GM12878 (cell line): ENCODE measurements at regions not wholly inside any gene's neighbourhood (a gene's known extent, or its start where the extent isn't known, plus 50 kb on each side); places are given as distances from the start of the nearest gene placed in this dataset.

Experiments
- BHLHE40 ChIP-seq, 2 experiments: fragments of 450-650 bp in 1 of 2; IDR thresholded peaks; 2 replicates each; pipeline ENCODE4 v1.6.1; 2011 to 2017; ENCODE audit warnings: low read depth in 2 of 2, borderline replicate concordance in 1 of 2, improper control_type of control experiment in 1 of 2, low read length in 1 of 2, mild to moderate bottlenecking in 1 of 2
- BMI1 ChIP-seq: fragments of 450-650 bp; IDR thresholded peaks from 2 replicates; pipeline ENCODE4 v1.6.1; 2016; ENCODE audit warnings: mild to moderate bottlenecking, moderate library complexity, borderline replicate concordance
- CHD1 ChIP-seq: IDR thresholded peaks from 2 replicates; pipeline ENCODE4 v1.6.1; 2012; ENCODE audit warnings: low read depth, low read length, improper control_type of control experiment
- CTCF ChIP-seq, 3 experiments: IDR thresholded peaks in 2 of 3; conservative IDR thresholded peaks in 1 of 3; 2 replicates each; pipeline ENCODE4 v1.5.1; 2011; ENCODE audit warnings: low read depth in 3 of 3, low read length in 3 of 3, mild to moderate bottlenecking in 3 of 3, control low read depth in 2 of 3, moderate library complexity in 2 of 3, inconsistent platforms in 1 of 3, mixed read lengths in 1 of 3; ENCODE audit not compliant: control insufficient read depth in 2 of 3, insufficient read depth in 1 of 3; ENCODE audit errors: extremely low read depth in 1 of 3
- EZH2 ChIP-seq: IDR thresholded peaks from 2 replicates; pipeline ENCODE4 v1.6.1; 2012; ENCODE audit warnings: low read depth, mild to moderate bottlenecking, control low read depth, inconsistent platforms, low read length, borderline replicate concordance; ENCODE audit not compliant: control insufficient read depth
- HDAC2 ChIP-seq: fragments of 200-600 bp; sonication (generic); IDR thresholded peaks from 2 replicates; pipeline ENCODE4 v1.6.1; 2017
- MYC ChIP-seq: IDR thresholded peaks from 2 replicates; pipeline ENCODE4 v1.6.1; 2011; ENCODE audit warnings: mild to moderate bottlenecking, low read length, moderate library complexity, inconsistent platforms; ENCODE audit not compliant: insufficient read depth, insufficient replicate concordance, insufficient read length, severe bottlenecking
- RB1 ChIP-seq: fragments of 450-650 bp; formaldehyde crosslinking; IDR thresholded peaks from 2 replicates; pipeline ENCODE4 v1.6.1; 2017; ENCODE audit warnings: mild to moderate bottlenecking, borderline replicate concordance
- SMC3 ChIP-seq: IDR thresholded peaks from 2 replicates; pipeline ENCODE4 v1.6.1; 2011; ENCODE audit warnings: low read length, improper control_type of control experiment, borderline replicate concordance
- SP1 ChIP-seq: IDR thresholded peaks from one replicate; pipeline ENCODE4 v1.6.1; 2011; ENCODE audit warnings: low read depth, low read length
- ZBTB33 ChIP-seq: fragments of 450-650 bp; IDR thresholded peaks from 2 replicates; pipeline ENCODE4 v1.6.1; 2017; ENCODE audit warnings: mild to moderate bottlenecking
- ZNF217 ChIP-seq: fragments of 450-650 bp; IDR thresholded peaks from 2 replicates; pipeline ENCODE4 v1.6.1; 2017; ENCODE audit warnings: antibody characterized with exemption, mild to moderate bottlenecking
- ZNF592 ChIP-seq: fragments of 450-650 bp; IDR thresholded peaks from 2 replicates; pipeline ENCODE4 v1.6.1; 2017; ENCODE audit warnings: mild to moderate bottlenecking, moderate library complexity

- TF ChIP-seq EZH2 (no peak), BMI1 (no peak), MYC (no peak), BHLHE40 (IDR thresholded peaks at IDR 0.05; ENCODE audit: borderline replicate concordance in 1 of 2, low read depth in 2 of 2, low read length in 1 of 2) (no peak), ZNF592 (no peak), SMC3 (no peak), HDAC2 (no peak), ZNF217 (no peak), ZBTB33 (no peak), CHD1 (no peak), RB1 (no peak), CTCF (IDR thresholded peaks at IDR 0.05 in 2 of 3, conservative IDR thresholded peaks at IDR 0.05 in 1 of 3; ENCODE audit: control insufficient read depth in 2 of 3, extremely low read depth in 1 of 3, insufficient read depth in 1 of 3, low read depth in 3 of 3, low read length in 3 of 3) (no peak), SP1 (no peak)
Measured at GRCh38 chr21:41052820-41053555, 115.0 kb upstream of the BACE2 start.
